ENCODE measurements at regions not wholly inside any gene's neighbourhood (a gene's known extent, or its start where the extent isn't known, plus 50 kb on each side); places are given as distances from the start of the nearest gene placed in this dataset.

DNA sequence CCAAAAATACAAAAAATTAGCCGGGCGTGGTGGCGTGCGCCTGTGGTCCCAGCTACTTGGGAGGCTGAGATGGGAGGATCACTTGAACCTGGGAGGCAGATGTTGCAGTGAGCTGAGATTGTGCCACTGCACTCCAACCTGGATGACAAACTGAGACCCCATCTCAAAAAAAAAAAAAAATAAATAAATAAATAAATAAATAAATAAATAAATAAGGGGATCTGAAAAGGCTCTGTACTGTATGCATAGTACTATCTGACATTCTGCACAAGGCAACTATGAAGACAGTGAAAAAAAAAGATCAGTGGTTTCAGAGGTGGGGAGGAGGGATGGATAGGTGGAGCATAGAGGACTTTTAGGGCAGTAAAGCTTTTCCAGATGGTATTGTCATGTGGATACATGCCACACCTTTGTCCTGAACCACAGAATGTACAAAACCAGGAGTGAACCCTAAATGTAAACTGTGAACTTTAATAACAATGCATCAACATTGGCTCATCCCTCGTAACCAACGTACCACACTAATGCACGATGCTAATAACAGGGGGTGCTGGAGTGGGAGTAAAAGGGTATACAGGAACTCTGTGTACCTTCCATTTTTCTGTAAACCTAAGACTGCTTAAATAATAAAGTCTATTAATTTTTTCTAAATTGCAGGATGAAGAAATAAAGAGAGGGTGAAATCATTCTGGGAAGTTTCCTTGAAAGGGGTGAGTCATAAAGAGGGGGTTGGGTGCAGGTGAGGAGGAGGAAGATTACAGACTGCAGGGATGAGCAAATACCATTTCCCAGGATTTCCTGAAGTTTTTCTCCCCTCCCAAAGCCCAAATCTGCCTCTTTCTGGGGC is 155.8 kb upstream of the SDK2 start:
- Histone ChIP-seq H3K27ac (no peak overlapping the region), H3K4me3 (no peak overlapping the region)

DNA sequence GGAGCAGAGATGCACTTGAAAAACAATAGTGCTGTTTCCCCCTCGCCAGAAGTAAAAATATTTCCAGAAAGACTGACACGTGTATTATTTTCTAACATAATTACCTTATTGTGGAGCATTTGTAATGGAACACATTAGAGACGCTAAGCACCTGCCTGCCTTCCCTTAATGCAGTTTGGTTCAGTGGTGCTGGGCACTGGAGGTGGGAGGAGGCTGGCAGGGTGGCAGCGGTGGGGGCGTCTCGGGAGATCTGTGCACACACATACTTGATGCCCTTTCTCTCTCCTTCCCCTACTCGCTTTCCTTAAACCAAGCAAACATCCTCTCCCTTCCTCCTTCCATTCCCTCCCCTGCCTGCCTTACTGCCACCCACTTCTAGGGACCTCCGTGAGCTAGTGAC is 156.6 kb upstream of the SDK2 start:
- Histone ChIP-seq H3K27ac (no peak overlapping the region), H3K4me3 (no peak overlapping the region)

DNA sequence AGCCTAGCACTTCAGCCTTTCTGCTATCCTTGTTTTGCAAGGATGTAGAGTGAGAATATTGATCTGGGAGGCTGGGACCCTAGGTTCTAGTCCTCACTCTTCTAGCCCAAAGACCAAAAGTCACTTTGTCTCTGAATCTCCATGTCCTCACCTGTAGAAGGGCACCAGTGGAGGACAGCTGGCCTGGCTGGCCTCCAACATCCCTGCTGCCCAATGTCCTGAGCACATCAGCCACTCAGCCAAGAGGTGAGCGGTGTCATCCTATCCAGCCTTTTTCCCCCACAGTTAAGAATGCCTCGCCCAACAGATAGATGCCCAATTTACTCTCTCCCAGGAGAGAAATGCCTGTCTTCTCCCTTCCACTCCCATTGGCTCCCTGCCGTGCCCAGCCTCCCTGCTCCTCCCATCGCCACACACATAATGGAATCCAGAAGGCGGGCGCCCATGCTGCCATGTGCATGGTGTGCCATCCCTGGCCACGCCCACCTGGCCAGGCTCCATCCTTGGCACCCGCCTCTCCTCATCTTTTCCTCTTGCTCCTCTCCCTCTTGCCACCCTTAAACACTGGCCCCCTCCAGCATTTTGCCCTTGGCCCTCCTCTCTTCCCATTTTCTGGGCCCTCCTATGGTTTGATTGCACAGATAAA is 157.3 kb upstream of the SDK2 start:
- no peak overlapping the region for H3K27ac ChIP-seq

DNA sequence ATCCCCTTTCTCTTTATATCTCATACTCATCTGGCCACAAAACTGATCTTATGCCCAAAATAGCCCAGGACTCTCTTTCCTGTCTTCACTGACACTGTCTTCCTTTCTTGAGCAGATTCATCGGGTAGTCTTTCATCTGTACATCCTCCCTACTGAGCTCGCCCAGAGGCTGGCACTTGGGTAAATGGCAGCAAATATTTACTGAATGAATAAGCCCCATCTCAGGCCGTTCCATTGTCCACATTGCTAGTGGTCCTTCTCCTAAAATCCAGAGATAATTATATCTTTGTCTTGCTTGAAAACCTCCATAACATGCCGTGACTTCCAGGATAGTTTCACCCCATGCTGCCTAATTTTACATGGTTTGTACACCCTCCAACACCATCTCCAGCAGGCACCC is 158.1 kb upstream of the SDK2 start:
- H3K27ac ChIP-seq = no peak overlapping the region

More for the DNA sequence above, 157.3 kb upstream of the SDK2 start:
- H3K4me3 ChIP-seq = no peak overlapping the region

DNA sequence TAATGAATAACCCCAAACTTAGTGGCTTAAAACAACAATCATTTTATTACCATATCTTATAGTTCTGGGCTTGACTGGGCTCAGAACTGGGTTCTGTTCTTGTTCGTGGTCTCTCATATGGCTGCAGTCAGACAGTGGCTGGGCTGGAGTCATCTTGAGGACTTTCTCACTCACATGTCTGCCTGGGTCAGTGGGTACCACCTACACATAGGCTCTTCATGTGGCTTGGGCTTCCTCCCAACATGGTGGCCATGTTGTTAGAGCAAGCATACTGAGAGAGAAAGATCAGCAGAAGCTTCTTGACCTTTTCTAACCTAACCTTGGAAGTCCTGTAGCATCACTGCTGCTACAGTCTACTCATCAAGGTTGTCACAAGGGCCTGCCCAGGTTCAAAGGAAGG is 158.6 kb upstream of the SDK2 start:
- H3K27ac ChIP-seq = no peak overlapping the region
- no peak overlapping the region for H3K4me3 ChIP-seq

More for the DNA sequence above, 158.1 kb upstream of the SDK2 start:
- no peak overlapping the region for H3K4me3 ChIP-seq

DNA sequence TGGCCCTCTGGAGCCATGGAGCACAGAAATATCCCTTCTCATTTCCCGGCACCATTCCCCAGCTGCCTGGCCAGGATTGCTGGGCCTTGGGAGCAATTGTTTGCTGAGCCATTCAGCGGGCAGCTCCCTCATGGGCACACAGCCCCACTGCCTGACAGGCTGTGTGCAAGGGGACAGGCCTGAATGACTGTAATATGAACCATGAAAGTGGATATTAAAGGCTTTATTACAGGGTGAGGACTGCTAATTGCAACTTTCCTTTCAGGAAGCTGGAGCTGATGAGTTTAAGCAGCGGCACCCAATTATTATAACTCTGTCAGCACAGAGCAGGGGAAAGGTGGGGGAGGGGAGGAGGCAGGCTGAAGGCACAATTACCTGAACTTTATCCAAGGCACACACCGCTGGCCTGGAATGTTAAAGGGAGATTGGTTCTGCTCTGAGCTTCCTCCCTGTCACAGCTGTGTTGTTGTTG is 159.8 kb upstream of the SDK2 start:
- H3K4me3 ChIP-seq = no peak overlapping the region

DNA sequence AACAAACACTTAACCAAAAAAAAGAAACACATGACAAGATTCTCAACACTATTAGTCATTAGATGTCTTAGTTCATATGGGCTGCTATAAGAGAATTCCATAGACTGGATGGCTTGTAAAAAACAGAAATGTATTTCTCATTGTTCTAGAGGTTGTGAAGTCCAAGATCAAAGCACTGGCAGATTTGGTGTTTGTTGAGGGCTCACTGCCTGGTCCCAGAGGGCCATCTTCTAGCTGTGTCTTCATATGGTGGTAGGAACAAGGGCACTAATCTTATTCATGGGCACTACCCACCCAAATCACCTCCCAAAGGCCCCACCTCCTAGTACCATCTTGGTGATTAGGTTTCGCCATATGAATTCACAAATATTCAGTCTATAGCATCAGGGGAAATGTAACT is 162.5 kb upstream of the SDK2 start:
- no peak overlapping the region for H3K4me3 ChIP-seq
- no peak overlapping the region for H3K27ac ChIP-seq

More for the DNA sequence above, 159.8 kb upstream of the SDK2 start:
- no peak overlapping the region for H3K27ac ChIP-seq

DNA sequence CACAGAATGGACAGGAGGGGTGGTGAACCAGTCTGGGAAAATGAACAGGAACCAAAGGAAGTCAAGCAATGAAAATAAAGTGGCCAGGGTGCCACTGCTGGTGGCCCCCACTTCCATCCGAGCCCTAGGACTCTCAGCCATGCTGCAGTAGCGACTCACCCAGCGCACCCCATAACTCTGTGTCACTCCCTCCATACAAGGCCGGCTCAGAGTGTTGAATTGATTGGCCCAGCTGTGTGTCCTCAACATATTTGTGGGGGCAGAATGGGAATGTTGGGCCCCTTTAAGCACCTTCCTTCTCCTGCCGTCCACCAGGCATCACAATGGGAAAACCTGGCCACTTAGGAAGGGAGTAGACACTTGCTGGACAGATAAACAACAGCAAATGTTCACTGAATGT is 169.0 kb upstream of the SDK2 start:
- no peak overlapping the region for H3K27ac ChIP-seq

DNA sequence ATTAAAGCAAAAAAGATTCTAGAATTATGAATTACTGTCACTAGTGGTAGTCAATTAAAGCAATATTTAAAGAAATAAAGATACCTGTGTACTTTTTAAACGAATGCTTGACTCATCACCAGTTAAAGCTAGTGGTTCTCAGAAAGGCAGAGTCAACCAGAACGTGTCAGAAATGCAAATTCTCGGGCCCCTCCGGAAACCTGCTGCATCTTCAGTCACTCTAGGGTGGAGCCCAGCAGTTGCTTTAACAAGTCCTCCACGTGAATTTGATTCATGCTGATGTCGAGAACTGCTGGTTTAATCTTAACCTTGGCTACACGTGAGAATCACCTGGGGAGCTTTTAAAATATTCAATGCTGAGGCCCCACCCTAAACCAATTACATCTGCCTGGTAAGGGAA is 169.8 kb upstream of the SDK2 start:
- no peak overlapping the region for H3K27ac ChIP-seq

More for the DNA sequence above, 169.0 kb upstream of the SDK2 start:
- H3K4me3 ChIP-seq = no peak overlapping the region

DNA sequence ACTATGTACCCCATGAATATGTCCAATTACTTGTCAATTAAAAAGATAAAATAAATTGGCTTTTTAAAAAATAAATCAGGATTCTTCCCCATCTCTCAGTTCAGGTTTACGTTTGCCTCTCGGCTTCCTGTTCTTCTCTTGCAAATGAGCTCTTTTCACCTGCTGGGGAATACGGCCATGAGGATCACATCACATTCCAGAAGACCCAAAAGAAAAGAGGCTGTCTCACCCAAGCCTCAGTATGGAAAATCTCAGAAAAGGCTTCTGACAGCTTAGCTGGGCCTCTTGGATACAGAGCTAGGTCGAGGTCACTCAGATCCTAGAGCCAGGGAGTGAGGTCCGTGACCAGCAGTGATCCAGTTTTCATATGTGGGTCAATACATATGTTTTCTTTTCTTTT is 171.2 kb upstream of the SDK2 start:
- H3K27ac ChIP-seq = no peak overlapping the region
- no peak overlapping the region for H3K4me3 ChIP-seq

More for the DNA sequence above, 169.8 kb upstream of the SDK2 start:
- no peak overlapping the region for H3K4me3 ChIP-seq

DNA sequence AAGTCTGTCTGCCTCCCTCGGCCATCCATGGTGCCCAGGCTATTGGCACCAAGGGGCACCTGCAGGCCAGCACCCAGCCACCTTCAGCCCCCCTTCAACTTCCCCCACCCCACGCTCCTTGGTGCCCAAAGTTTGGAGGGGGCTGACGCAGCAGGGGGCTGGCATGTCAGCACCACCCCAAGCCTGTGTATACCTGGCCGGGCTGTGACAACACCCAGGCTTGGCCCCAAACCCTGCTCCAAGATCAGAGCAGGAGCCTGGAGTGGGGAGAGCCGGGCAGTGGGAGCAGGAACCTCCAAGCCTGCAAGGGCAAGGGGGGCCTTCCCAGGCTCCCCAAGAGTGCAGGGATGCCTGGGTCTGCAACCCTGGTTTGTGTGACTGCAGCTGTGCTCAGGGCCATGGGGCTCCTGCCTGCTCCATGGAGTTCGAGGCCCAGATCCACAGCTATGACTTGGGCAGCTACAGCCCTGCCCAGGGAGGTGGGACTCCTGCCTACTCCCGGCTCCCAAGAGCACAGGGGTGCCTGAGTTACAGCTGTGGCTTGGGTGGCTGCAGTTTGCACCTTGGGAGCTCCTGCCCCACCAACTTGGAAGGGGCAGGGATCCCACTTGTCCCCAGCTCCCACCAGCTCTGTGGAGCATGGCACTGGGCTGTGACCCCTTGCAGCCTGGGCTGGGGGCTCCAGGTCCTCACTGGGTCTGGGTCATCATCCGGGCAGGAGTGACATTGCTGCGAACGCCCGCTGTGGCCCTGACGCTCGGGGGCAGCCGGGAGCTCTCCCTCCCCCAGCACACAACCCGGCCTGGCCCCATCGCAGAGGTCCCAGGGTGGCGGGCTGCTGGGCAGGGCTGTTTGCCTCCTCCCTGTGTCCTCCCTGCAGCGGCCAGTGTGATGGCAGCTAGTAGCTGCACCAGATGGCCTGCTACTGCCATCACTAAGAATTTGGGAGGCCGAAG is 175.5 kb upstream of the SDK2 start:
- H3K4me3 ChIP-seq = no peak overlapping the region
- H3K27ac ChIP-seq = no peak overlapping the region

DNA sequence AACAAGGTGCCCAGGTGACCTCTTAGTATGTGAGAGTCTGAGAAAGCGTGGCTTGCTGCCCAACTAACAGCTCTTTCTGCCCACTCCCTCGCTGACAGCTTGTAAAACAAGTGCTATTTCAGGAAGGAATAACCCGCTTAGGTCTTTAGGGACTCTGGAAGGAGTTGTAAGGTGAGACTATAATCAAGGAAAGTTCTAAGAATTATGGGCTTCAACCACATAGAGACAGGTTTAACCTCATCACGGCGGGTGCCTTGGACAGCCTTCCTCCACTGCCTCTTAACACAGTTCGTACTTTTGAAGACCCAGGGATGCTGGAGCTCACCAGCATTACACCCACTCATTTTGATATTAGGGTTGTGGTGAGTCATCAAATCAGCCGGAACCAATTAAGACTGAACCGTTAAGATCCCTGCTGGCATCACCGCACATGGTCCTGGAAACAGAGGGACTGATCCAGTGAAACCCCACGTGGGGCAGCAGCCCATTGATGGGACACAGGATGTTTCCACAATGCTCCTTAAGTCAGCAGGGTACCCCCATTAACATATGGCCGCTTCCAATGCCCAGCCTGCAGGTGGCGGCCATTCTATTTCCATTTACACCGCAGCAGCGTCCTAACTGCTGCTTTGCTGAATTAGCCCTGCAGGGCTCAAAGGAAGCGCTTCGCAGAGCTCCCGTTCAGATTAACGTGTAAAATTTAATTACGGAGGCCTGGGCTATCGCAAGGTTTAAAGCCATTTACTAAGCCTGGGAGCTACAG is 176.6 kb upstream of the SDK2 start:
- Histone ChIP-seq H3K4me3 (no peak overlapping the region), H3K27ac (no peak overlapping the region)

DNA sequence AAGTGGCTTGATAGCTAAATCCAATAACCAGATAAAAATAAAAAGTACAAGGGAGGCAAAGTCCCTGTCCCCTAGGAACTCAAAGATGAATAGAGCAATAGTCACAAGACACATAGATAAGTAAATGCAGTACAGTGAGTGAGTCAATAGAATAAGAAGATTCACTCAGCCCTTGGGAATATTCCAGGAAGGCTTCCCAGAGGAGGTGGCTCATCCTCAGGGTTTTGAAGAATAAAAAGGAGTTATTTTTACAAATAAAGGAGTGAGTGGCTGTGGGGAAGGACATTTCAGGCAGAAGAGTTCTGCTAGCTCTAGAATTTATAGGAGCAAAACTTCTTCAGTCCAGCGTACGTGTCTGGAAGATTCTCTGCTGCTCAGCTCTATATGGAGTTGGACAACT is 177.4 kb upstream of the SDK2 start:
- Histone ChIP-seq H3K27ac (no peak overlapping the region), H3K4me3 (no peak overlapping the region)

DNA sequence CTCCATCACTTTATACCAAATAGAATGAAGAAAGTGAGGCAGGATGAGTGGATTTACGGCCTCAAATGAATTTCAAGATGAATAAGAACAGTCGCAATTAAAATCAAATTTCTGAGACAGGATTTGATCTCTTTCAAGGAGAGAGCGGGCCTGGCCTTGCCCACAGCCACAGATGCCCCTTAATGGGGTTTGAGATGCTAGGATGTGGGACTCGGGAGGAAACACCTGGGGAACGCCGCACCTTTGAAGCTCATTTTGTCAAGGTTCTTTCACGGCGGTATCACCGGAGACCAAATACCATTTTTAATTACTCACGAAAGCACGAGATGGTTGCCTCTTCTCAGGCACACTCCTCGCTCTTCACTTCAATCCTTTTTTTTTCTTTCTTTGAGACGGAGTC is 178.1 kb upstream of the SDK2 start:
- Histone ChIP-seq H3K27ac (no peak overlapping the region), H3K4me3 (no peak overlapping the region)

DNA sequence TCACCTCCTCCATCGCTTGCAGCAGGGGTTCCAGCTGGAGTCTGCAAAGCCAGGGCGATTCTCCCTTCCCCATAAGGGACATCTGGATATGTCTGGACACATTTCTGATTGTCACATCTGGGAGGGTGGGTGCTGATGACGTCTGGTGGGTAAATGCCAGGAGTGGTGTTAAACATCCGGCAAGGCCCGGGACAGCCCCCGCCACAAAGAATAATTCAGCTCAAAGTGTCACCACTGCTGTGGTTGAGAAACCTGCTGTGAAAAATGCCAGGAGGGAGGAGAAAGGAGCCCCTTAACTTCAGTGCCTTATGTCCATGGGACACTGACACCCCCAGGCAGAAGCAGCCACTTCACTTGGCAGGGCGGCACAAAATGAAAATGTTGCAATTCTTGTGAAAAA is 179.4 kb upstream of the SDK2 start:
- Histone ChIP-seq H3K4me3 (no peak overlapping the region), H3K27ac (no peak overlapping the region)

DNA sequence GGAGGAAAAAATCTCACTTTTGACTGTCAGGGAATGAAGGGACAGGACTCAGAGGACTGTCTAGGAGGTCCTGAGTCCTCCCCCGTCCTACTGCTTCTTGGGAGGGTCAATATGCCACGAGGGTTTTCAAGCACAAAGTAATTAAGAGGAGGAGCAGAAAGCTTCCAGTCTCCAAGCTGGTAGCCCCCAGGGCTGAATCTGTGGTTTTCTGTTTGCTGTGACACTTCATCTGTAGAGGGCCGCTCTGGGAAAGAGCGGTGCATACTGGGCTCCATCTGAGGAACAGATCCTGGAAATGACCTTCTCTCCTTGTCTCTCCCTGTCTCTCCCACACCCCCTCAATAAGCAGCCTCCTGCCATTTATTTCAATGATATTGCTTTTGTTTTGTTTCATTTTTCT is 180.1 kb upstream of the SDK2 start:
- no peak overlapping the region for H3K27ac ChIP-seq

DNA sequence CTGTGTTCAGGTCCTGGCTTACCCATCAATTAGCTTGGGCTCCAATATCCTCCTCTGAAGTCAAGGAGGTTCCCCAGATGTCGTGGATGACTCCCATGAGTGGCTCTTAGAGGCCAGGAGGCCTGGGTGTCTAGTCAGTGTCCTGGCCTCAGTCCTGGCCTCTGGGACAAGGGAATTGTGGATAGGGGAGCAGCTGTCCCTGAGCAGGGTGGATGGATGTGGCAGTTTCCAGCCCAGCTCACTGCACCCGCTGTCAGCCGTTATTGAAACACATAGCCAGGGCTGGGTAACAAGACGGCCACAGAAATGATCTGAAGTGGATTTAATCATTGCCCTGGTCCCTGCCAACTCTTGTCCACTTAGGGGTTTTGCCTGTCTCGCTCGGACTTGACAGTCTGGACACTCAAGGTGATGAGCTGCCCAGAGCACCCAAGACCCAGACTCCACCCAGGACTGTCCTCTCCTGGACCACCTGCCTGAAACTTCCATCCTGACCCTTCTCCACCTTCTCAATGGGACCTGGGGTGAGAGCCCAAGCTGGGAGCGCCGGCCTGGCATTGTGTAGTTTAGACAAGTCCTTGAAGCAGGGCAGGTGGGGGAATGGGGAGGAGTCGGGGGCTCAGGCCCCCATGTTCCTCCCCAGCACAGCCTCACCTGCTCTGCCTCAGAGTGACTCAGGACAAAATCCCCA is 182.1 kb upstream of the SDK2 start:
- Histone ChIP-seq H3K27ac (no peak overlapping the region), H3K4me3 (no peak overlapping the region)

More for the DNA sequence above, 180.1 kb upstream of the SDK2 start:
- no peak overlapping the region for H3K4me3 ChIP-seq

DNA sequence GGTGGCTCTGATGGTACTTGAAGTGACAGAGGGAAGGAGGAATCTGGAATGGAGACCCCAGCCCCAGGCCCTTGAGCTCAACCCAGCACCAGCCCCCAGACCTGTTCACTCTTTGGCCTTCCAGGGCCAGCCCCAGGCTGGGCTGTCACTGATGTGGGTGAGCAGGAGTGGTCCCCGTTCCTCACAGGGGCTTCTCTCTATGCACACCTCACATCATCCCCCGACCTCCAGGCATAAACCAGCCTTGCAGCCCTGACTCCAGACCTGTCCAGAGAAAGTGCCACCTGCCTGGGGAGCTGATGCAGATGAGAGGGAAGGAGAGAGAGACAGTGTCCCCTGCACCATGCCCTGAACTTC is 182.6 kb upstream of the SDK2 start:
- Histone ChIP-seq H3K27ac (peak overlapping the region in 1 of 21 experiments; percentile 55), H3K4me3 (no peak overlapping the region)

Measured in skin epidermis (tissue), 12 donors.